Smooth muscle cell (in vitro differentiated cells): ENCODE measurements at regions not wholly inside any gene's neighbourhood (a gene's known extent, or its start where the extent isn't known, plus 50 kb on each side); places are given as distances from the start of the nearest gene placed in this dataset.

Experiments
- DNase-seq: peaks from one replicate; lab custom pipeline; 2025; ENCODE audit not compliant: unreplicated experiment; lab: John Stamatoyannopoulos, UW
- H2AFZ ChIP-seq: fragments of 200-600 bp; sonication (generic); 2 replicates; pipeline ENCODE4 v1.6.0; 2016; ENCODE audit warnings: antibody characterized with exemption, low read depth, mild to moderate bottlenecking
- H3F3A ChIP-seq: fragments of 200-600 bp; sonication (generic); 2 replicates; pipeline ENCODE4 v1.6.0; 2017; ENCODE audit warnings: antibody characterized with exemption, low read depth
- H3K27ac ChIP-seq: fragments of 200-600 bp; sonication (generic); 2 replicates; pipeline ENCODE4 v1.5.1; 2016; ENCODE audit warnings: low read depth, mild to moderate bottlenecking
- H3K27me3 ChIP-seq: fragments of 200-600 bp; sonication (generic); 2 replicates; pipeline ENCODE4 v1.6.1; 2016; ENCODE audit warnings: low read depth, mild to moderate bottlenecking
- H3K36me3 ChIP-seq: fragments of 200-600 bp; sonication (generic); 2 replicates; pipeline ENCODE4 v1.5.1; 2016; ENCODE audit warnings: low read depth
- H3K4me1 ChIP-seq: fragments of 200-600 bp; sonication (generic); 2 replicates; pipeline ENCODE4 v1.5.1; 2016; ENCODE audit warnings: low read depth
- H3K4me2 ChIP-seq: fragments of 200-600 bp; sonication (generic); 2 replicates; pipeline ENCODE4 v1.6.0; 2016; ENCODE audit warnings: mild to moderate bottlenecking
- H3K4me3 ChIP-seq: fragments of 200-600 bp; sonication (generic); 2 replicates; pipeline ENCODE4 v1.5.1; 2016; ENCODE audit warnings: mild to moderate bottlenecking
- H3K79me2 ChIP-seq: fragments of 200-600 bp; sonication (generic); 2 replicates; pipeline ENCODE4 v1.6.0; 2016; ENCODE audit warnings: low read depth, mild to moderate bottlenecking
- H3K9ac ChIP-seq: fragments of 200-600 bp; sonication (generic); 2 replicates; pipeline ENCODE4 v1.6.0; 2016; ENCODE audit warnings: low read depth
- H3K9me3 ChIP-seq: fragments of 200-600 bp; sonication (generic); replicated peaks from 2 replicates; pipeline ENCODE4 v1.5.1; 2016; ENCODE audit warnings: low read depth
- H4K20me1 ChIP-seq: fragments of 200-600 bp; sonication (generic); 2 replicates; pipeline ENCODE4 v1.6.0; 2016; ENCODE audit warnings: low read depth
- WGBS: methylation state at CpG from one replicate; pipeline ENCODE4 v1.1.7; 2016; ENCODE audit warnings: low lambda C conversion rate; 5-methylcytosine and 5-hydroxymethylcytosine counted together
- TF ChIP-seq, protein P1 (sequence below): fragments of 200-600 bp; sonication (generic); IDR thresholded peaks from 2 replicates; pipeline ENCODE4 v1.5.1; 2017; ENCODE audit warnings: borderline replicate concordance, mild to moderate bottlenecking, antibody characterized with exemption; ENCODE audit not compliant: insufficient read depth, poor library complexity, severe bottlenecking

DNA sequence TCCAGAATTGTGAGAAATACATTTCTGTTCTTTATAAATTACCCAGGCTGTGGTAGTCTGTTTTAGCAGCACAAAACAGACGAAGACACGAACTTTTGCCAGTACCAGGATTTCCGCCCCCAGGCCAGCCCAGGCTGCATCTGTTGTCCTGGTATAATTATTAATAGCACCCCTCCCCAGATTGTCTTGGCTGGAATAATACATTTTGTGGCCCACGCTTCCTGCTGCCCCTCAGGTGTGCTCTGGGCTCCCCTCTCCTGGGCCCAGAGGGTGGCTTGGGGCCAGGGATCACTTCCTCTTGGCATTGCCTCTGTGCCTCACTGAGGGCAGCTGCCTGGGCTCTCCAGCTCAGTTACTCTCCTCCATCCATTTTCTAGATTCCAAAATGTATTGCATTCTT lies 102.1 kb upstream of the HS6ST1 start:
- DNase-seq = no peak
- Histone ChIP-seq H3K9me3 (no peaks in the 10 kb centered on the region), H3K27me3 (peaks cover 4% of the 10 kb centered on the region), H4K20me1 (no peaks in the 10 kb centered on the region), H3K36me3 (no peaks in the 10 kb centered on the region), H3K4me1 (peaks cover 11% of the 10 kb centered on the region), H3K79me2 (no peaks in the 10 kb centered on the region), H3K27ac (no peak overlapping the region), H3K4me3 (no peak overlapping the region), H3K4me2 (no peak overlapping the region), H3K9ac (no peak overlapping the region), H2AFZ (no peak overlapping the region), H3F3A (no peaks in the 10 kb centered on the region)
- 96% methylated on average over 4 of the region's 4 CpGs for WGBS
- TF ChIP-seq, protein P1, sequence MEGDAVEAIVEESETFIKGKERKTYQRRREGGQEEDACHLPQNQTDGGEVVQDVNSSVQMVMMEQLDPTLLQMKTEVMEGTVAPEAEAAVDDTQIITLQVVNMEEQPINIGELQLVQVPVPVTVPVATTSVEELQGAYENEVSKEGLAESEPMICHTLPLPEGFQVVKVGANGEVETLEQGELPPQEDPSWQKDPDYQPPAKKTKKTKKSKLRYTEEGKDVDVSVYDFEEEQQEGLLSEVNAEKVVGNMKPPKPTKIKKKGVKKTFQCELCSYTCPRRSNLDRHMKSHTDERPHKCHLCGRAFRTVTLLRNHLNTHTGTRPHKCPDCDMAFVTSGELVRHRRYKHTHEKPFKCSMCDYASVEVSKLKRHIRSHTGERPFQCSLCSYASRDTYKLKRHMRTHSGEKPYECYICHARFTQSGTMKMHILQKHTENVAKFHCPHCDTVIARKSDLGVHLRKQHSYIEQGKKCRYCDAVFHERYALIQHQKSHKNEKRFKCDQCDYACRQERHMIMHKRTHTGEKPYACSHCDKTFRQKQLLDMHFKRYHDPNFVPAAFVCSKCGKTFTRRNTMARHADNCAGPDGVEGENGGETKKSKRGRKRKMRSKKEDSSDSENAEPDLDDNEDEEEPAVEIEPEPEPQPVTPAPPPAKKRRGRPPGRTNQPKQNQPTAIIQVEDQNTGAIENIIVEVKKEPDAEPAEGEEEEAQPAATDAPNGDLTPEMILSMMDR = no peak

DNA sequence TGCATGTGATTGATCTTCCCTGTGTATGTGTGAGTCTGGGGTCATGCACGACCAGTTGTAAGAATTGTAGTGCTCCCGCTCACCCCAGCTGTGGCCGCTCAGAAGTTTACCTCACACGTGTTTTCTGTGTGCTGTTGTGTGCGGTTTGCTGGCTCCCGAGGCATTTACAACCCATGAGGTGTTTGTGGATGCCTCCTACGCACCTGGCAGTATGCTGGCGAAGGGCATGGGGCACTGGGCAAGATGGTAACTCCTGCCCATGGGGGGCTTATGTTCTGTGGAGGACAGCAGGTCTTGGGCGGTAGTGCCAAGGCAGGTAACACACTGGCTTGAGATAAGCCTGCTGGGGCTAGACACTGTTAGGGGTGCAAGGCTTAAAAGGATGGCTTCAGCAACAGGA lies 102.6 kb upstream of the HS6ST1 start:
- TF ChIP-seq, protein P1 = no peak
- H3K27ac ChIP-seq = no peak overlapping the region
- no peak overlapping the region for H3K4me2 ChIP-seq
- H2AFZ ChIP-seq = no peak overlapping the region
- no peaks in the 10 kb centered on the region for H3K9me3 ChIP-seq
- WGBS = 96% methylated on average over 9 of the region's 9 CpGs
- no peaks in the 10 kb centered on the region for H3F3A ChIP-seq
- H3K4me3 ChIP-seq = no peak overlapping the region
- no peaks in the 10 kb centered on the region for H3K79me2 ChIP-seq
- H3K9ac ChIP-seq = no peak overlapping the region
- peaks cover 4% of the 10 kb centered on the region for H3K27me3 ChIP-seq
- no peaks in the 10 kb centered on the region for H4K20me1 ChIP-seq
- DNase-seq = no peak
- peaks cover 11% of the 10 kb centered on the region for H3K4me1 ChIP-seq
- no peaks in the 10 kb centered on the region for H3K36me3 ChIP-seq

DNA sequence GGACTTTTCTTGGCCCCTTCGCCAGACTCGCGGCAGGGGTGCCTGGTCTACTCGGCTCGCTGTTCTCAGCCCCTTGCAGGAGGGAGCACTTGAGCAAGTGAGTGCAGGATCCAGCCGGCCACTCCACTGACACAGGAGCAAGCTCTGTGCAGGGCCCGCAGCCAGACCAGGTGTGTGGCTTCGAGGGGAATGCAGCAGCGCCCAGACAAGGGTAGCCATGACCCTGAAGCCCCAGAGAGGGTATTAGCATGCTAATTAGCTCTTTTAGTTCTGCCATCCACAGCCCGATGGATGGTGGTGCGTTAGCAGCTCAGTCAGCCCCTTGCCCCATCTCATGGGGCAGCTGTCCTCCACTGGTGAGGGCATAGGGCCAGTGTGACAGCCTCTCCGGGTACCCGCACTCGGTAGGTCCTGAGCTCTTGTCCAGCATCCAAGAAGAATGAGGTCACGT lies 103.2 kb upstream of the HS6ST1 start:
- TF ChIP-seq, protein P1 = no peak
- Histone ChIP-seq H3K36me3 (no peaks in the 10 kb centered on the region), H2AFZ (no peak overlapping the region), H3K79me2 (no peaks in the 10 kb centered on the region), H3K9ac (no peak overlapping the region), H3K27ac (no peak overlapping the region), H3K9me3 (no peaks in the 10 kb centered on the region), H4K20me1 (no peaks in the 10 kb centered on the region), H3K4me3 (no peak overlapping the region), H3K27me3 (peaks cover 4% of the 10 kb centered on the region), H3F3A (no peaks in the 10 kb centered on the region), H3K4me2 (no peak overlapping the region), H3K4me1 (peaks cover 11% of the 10 kb centered on the region)
- 91% methylated on average over 15 of the region's 15 CpGs for WGBS
- DNase-seq = no peak

DNA sequence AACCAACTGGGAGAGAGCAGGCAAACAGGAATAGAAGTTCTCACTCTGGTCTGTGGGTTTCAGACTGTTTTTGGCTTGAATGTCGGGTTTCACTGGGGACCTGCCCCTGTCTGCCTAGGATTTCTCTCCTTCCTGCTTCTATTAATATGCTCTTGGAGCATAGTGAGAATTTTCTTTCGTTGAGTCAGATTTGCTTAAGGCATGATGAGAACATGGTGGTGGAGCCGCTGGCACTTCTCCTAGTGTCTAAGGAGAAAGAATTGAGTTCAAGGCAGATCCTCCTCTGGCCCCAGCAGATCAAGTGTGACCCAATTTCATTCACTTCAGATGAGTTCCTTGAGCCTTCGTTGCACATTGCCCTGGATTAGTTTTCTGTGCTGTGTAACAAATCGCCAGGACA lies 103.9 kb upstream of the HS6ST1 start:
- no peak overlapping the region for H3K4me3 ChIP-seq
- WGBS = 75% methylated on average over 5 of the region's 5 CpGs
- peaks cover 11% of the 10 kb centered on the region for H3K4me1 ChIP-seq
- H3K27me3 ChIP-seq = peaks cover 4% of the 10 kb centered on the region
- H3K9ac ChIP-seq = no peak overlapping the region
- H3K36me3 ChIP-seq = no peaks in the 10 kb centered on the region
- no peaks in the 10 kb centered on the region for H3F3A ChIP-seq
- no peak overlapping the region for H2AFZ ChIP-seq
- TF ChIP-seq, protein P1 = no peak
- H4K20me1 ChIP-seq = no peaks in the 10 kb centered on the region
- H3K9me3 ChIP-seq = no peaks in the 10 kb centered on the region
- H3K4me2 ChIP-seq = no peak overlapping the region
- no peak for DNase-seq
- H3K27ac ChIP-seq = no peak overlapping the region
- H3K79me2 ChIP-seq = no peaks in the 10 kb centered on the region
